ENCODE measurements at regions not wholly inside any gene's neighbourhood (a gene's known extent, or its start where the extent isn't known, plus 50 kb on each side); places are given as distances from the start of the nearest gene placed in this dataset.

DNA sequence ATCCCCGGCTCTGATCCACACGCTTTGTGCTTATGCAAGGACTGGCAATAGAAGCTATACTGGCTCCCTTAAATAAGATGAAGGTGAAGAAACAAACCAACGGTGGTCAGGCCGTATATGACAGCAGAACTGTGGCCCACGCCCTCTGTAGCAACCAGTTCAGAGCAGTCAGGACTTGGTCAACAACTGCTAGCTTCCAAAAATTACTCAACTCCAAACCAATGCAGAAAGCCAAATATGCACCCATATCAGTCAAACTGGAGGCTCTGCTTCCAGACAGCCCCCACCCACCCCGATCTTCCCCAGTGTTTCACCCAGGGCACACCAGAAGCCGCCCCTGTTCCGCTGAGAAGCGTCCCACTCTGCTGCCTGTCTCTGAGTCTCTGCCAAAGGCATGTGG is 222.3 kb upstream of the MGMT start:
- TF ChIP-seq CTCF (CRISPR knock-in tag; IDR thresholded peaks at IDR 0.05) (no peak), EZH2 (conservative IDR thresholded peaks at IDR 0.05; ENCODE audit: low read depth, low read length) (no peak), ZNF709 (CRISPR knock-in tag; IDR thresholded peaks at IDR 0.05) (no peak), SIN3A (IDR thresholded peaks at IDR 0.05; ENCODE audit: borderline replicate concordance, low read depth, low read length) (no peak), SMC3 (IDR thresholded peaks at IDR 0.05; ENCODE audit: low read length) (no peak), FOXP1 (IDR thresholded peaks at IDR 0.05) (no peak), FOXP1 (CRISPR knock-in tag; IDR thresholded peaks at IDR 0.05) (no peak), SP2 (CRISPR knock-in tag; IDR thresholded peaks at IDR 0.05) (no peak), MXI1 (IDR thresholded peaks at IDR 0.05; ENCODE audit: borderline replicate concordance, low read depth, low read length) (no peak)
- TF ChIP-seq, protein P1, sequence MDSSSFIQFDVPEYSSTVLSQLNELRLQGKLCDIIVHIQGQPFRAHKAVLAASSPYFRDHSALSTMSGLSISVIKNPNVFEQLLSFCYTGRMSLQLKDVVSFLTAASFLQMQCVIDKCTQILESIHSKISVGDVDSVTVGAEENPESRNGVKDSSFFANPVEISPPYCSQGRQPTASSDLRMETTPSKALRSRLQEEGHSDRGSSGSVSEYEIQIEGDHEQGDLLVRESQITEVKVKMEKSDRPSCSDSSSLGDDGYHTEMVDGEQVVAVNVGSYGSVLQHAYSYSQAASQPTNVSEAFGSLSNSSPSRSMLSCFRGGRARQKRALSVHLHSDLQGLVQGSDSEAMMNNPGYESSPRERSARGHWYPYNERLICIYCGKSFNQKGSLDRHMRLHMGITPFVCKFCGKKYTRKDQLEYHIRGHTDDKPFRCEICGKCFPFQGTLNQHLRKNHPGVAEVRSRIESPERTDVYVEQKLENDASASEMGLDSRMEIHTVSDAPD (CRISPR knock-in tag; IDR thresholded peaks at IDR 0.05), result no peak
- TF ChIP-seq, protein P2, sequence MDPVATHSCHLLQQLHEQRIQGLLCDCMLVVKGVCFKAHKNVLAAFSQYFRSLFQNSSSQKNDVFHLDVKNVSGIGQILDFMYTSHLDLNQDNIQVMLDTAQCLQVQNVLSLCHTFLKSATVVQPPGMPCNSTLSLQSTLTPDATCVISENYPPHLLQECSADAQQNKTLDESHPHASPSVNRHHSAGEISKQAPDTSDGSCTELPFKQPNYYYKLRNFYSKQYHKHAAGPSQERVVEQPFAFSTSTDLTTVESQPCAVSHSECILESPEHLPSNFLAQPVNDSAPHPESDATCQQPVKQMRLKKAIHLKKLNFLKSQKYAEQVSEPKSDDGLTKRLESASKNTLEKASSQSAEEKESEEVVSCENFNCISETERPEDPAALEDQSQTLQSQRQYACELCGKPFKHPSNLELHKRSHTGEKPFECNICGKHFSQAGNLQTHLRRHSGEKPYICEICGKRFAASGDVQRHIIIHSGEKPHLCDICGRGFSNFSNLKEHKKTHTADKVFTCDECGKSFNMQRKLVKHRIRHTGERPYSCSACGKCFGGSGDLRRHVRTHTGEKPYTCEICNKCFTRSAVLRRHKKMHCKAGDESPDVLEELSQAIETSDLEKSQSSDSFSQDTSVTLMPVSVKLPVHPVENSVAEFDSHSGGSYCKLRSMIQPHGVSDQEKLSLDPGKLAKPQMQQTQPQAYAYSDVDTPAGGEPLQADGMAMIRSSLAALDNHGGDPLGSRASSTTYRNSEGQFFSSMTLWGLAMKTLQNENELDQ (CRISPR knock-in tag; IDR thresholded peaks at IDR 0.05; ENCODE audit: borderline replicate concordance), result no peak

All from HepG2 (cell line).